Lower leg skin (tissue), 3 donors: ENCODE measurements at regions not wholly inside any gene's neighbourhood (a gene's known extent, or its start where the extent isn't known, plus 50 kb on each side); places are given as distances from the start of the nearest gene placed in this dataset.

Experiments used
- CTCF ChIP-seq, 3 donors: fragments of 450-650 bp; IDR thresholded peaks; one replicate each; pipeline ENCODE4 v1.5.1; 2016; ENCODE audit warnings: antibody characterized with exemption in 3 of 3, mild to moderate bottlenecking in 3 of 3, moderate library complexity in 2 of 3
- POLR2A ChIP-seq, 2 donors: fragments of 450-650 bp; IDR thresholded peaks; one replicate each; pipeline ENCODE4 v1.6.1; 2016 to 2017; ENCODE audit warnings: antibody characterized with exemption in 2 of 2, mild to moderate bottlenecking in 1 of 2, moderate library complexity in 1 of 2

GRCh38 chr11:42768576-42768975 lies 543.2 kb upstream of the API5 start:
- no peak for TF ChIP-seq CTCF (IDR thresholded peaks at IDR 0.05)
- no peak for TF ChIP-seq POLR2A (IDR thresholded peaks at IDR 0.05)
